ENCODE measurements at regions not wholly inside any gene's neighbourhood (a gene's known extent, or its start where the extent isn't known, plus 50 kb on each side); places are given as distances from the start of the nearest gene placed in this dataset.

GRCh38 chr18:54714851-54715250, 113.4 kb upstream of the RAB27B start:
- no peak overlapping the region for H3K27ac ChIP-seq
- no peak overlapping the region for H3K4me3 ChIP-seq (replicated peaks in 1 of 3)
- no peaks in the 10 kb centered on the region for H3K27me3 ChIP-seq
- 74 to 76% methylated on average over 1 of the region's 1 CpG for WGBS, 2 donors
- TF ChIP-seq CTCF (IDR thresholded peaks at IDR 0.05), result no peak
- TF ChIP-seq POLR2A (IDR thresholded peaks at IDR 0.05), result no peak
- H3K9me3 ChIP-seq, result no peaks in the 10 kb centered on the region
- no peaks in the 10 kb centered on the region for H3K36me3 ChIP-seq
- intact Hi-C loops (cut with DNase I), result no loop called here
- no peaks in the 10 kb centered on the region for H3K4me1 ChIP-seq
- DNase-seq, result no peak

- no peak overlapping the region for H3K4me3 ChIP-seq (replicated peaks in 1 of 3)
- intact Hi-C loops (cut with DNase I), result no loop called here
Measured at GRCh38 chr18:54716586-54716985, 111.7 kb upstream of the RAB27B start.

GRCh38 chr18:54717673-54718407, 110.4 kb upstream of the RAB27B start:
- Histone ChIP-seq H3K4me3 (replicated peaks in 1 of 3) (no peak overlapping the region), H3K9me3 (no peaks in the 10 kb centered on the region), H3K4me1 (no peaks in the 10 kb centered on the region), H3K27ac (no peak overlapping the region), H3K27me3 (no peaks in the 10 kb centered on the region), H3K36me3 (no peaks in the 10 kb centered on the region)
- peak in 1 of 2 donors; percentile 6 for DNase-seq
- TF ChIP-seq POLR2A (IDR thresholded peaks at IDR 0.05), result no peak
- no peak for TF ChIP-seq CTCF (IDR thresholded peaks at IDR 0.05)
- intact Hi-C loops (cut with DNase I), result no loop called here
- WGBS, 2 donors, result 27 to 31% methylated on average over 14 of the region's 14 CpGs

More at GRCh38 chr18:54716586-54716985, 111.7 kb upstream of the RAB27B start:
- 95 to 97% methylated on average over 2 of the region's 2 CpGs for WGBS, 2 donors
- no peaks in the 10 kb centered on the region for H3K27me3 ChIP-seq
- H3K36me3 ChIP-seq, result no peaks in the 10 kb centered on the region
- TF ChIP-seq POLR2A (IDR thresholded peaks at IDR 0.05) (no peak), CTCF (IDR thresholded peaks at IDR 0.05) (no peak)
- no peak for DNase-seq
- H3K27ac ChIP-seq, result no peak overlapping the region
- H3K4me1 ChIP-seq, result no peaks in the 10 kb centered on the region
- no peaks in the 10 kb centered on the region for H3K9me3 ChIP-seq

GRCh38 chr18:54718408-54718773, 109.9 kb upstream of the RAB27B start:
- WGBS, 2 donors, result 64 to 76% methylated on average over 1 of the region's 1 CpG
- no peaks in the 10 kb centered on the region for H3K36me3 ChIP-seq

More at GRCh38 chr18:54718408-54718773, 109.9 kb upstream of the RAB27B start:
- H3K9me3 ChIP-seq, result no peaks in the 10 kb centered on the region
- TF ChIP-seq POLR2A (IDR thresholded peaks at IDR 0.05) (no peak), CTCF (IDR thresholded peaks at IDR 0.05) (no peak)
- H3K27ac ChIP-seq, result no peak overlapping the region
- DNase-seq, result no peak
- H3K27me3 ChIP-seq, result no peaks in the 10 kb centered on the region
- intact Hi-C loops (cut with DNase I), result no loop called here
- H3K4me1 ChIP-seq, result no peaks in the 10 kb centered on the region
- no peak overlapping the region for H3K4me3 ChIP-seq (replicated peaks in 1 of 3)
